HK-2 (cell line): ENCODE measurements at regions not wholly inside any gene's neighbourhood (a gene's known extent, or its start where the extent isn't known, plus 50 kb on each side); places are given as distances from the start of the nearest gene placed in this dataset.
"Not testable (repeated sequence)": the region's sequence is repeated elsewhere in the genome, so short reads cannot be mapped to it uniquely, and the experiment has no call there.

Source experiments
- DNase-seq: peaks from one replicate; pipeline ENCODE4 v3.0.0-alpha.2; 2018; ENCODE audit not compliant: unreplicated experiment

- DNase-seq = no peak
Measured at GRCh38 chr5:17966640-17967402, 332.6 kb downstream of the TAF11L14 start.

GRCh38 chr5:17976404-17976803 is 342.1 kb downstream of the TAF11L14 start:
- no peak for DNase-seq

DNA sequence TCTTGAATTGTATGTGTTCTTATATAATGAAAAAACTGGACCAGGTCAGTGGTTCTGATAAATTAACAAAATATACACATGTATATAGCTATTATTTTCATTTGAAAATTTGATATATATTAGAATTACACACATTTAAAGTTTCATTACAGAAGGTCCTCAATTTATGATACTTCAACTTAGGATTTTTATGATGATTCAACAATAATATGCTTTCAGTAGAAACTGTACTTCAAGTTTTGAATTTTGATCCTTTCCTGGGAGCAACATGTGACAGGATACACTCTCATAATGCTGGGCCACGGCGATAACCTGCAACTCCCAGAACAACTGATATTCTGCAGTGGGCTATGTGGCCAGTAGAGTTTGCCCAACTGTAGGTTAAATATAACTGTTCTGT is 344.7 kb downstream of the TAF11L14 start:
- DNase-seq = no peak

GRCh38 chr5:17982626-17983025 is 348.4 kb downstream of the TAF11L14 start:
- not testable (repeated sequence) for DNase-seq

GRCh38 chr5:17989036-17989435 is 354.8 kb downstream of the TAF11L14 start:
- DNase-seq = no peak

GRCh38 chr5:17989567-17990563 is 355.6 kb downstream of the TAF11L14 start:
- DNase-seq = no peak

GRCh38 chr5:17991775-17992174 is 357.5 kb downstream of the TAF11L14 start:
- no peak for DNase-seq

- no peak for DNase-seq
Measured at GRCh38 chr5:17992291-17992690, 358.0 kb downstream of the TAF11L14 start.

DNA sequence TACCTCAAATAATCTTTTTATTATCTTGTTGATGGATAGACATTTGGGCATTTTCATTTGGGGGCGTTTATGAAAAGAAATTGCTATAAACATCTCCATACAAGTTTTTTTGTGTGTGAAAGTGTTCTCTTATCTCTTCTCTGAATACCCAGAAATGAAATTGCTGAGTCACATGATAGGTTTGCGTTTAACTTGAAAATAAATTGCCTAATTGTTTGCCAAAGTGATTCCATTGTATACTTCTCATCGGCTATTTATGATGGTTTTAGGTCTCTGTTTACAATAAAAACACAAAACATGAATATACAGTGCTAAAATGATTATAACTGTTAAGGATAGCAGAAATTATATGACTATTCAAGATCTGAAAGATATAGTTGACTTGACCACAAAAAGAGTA is 361.7 kb downstream of the TAF11L14 start:
- no peak for DNase-seq

- no peak for DNase-seq
Measured at GRCh38 chr5:17999858-18000257, 365.6 kb downstream of the TAF11L14 start.

DNA sequence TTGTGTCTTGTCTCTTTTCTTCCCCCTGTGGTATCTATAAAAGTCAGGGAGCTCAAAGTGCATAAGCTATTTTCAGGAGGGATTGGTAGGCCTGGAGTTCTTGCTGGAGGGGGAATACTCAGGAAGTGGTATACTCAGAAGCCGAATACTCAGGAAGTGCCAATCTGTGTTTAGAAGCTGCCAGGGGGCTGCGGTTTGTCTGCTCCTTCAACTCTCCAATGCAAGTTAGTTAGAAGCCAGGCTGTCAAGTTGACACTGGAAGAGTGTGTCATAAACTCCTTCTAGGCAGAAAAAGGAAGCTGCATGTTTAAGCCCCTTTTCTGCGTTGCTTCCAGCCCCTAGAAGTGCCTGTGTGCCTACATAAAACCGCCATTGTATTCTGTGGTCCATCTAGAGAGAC is 366.5 kb downstream of the TAF11L14 start:
- no peak for DNase-seq

GRCh38 chr5:18003312-18003711 is 369.1 kb downstream of the TAF11L14 start:
- DNase-seq = no peak

GRCh38 chr5:18003784-18004183 is 369.5 kb downstream of the TAF11L14 start:
- DNase-seq = no peak

DNA sequence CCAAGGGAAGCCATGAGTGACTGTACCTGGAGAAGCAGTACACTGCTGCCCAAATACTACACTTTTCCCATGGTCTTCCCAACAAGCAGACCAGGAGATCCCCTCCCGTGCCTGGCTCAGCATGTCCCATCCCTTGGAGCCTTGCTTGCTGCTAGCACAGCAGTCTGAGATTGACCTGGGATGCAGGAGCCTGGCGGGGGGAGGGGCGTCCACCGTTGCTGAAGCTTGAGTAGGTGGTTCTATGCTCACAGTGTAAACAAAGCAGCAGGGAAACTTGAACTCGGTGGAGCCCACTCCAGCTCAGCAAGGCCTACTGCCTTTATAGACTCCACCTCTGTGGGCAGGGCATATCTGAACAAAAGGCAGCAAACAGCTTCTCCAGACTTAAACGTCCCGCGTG is 372.0 kb downstream of the TAF11L14 start:
- not testable (repeated sequence) for DNase-seq

DNA sequence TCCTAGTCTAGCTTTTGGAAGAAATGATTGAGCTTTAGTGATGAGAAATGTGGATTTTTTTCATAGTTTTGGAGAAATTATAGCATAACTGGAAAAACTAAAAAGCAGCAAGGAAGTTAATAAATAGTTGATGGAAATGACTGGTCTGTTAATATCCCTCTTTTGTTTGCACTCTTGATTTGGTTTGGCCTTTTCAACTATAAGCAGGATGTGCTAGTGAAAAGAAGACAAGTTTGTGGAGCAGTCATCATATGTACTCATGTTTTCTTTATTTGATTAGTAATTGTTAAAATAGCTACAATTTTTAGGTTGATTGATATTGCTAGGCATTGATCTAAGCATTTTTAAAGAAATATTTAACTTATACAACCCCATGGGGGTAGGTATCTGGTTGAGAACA is 374.7 kb downstream of the TAF11L14 start:
- no peak for DNase-seq

- no peak for DNase-seq
Measured at GRCh38 chr5:18010053-18010452, 375.8 kb downstream of the TAF11L14 start.

DNA sequence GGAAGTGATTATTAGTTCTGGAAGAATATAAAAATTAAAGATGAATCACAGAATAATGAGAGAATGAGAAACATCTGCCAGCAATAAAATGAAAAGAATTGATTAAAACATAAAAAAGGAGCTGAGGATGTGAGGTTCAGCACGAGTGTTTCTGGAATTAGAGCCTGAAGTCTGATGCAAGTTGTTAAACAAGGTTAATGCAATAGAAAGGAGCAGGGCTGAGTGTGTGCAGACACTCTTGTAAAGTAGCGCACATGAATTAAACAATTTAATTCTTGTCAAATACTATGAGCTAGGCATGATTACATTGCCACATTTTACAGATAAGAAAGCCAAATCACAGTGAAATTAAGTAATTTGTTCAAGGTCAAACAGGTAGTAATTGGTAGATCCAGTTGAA is 384.2 kb downstream of the TAF11L14 start:
- DNase-seq = no peak

DNA sequence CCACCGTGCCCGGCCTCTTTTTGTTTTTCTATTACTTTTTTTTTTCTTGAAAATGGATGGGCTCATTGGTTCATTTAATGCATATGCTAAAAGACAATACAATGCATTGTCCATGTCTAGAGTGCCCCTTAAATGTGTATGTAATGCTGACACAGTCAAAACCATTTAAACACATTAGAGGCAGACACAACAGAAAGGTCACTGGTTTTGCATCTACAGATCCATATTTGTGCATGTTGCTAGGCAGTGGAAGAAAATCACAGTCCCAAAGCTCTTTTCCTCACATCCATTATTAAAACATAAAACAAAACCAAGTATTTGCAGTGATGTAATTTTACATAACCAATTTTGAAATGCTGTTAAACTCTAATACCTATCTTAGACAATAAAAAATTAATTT is 389.0 kb downstream of the TAF11L14 start:
- no peak for DNase-seq

DNA sequence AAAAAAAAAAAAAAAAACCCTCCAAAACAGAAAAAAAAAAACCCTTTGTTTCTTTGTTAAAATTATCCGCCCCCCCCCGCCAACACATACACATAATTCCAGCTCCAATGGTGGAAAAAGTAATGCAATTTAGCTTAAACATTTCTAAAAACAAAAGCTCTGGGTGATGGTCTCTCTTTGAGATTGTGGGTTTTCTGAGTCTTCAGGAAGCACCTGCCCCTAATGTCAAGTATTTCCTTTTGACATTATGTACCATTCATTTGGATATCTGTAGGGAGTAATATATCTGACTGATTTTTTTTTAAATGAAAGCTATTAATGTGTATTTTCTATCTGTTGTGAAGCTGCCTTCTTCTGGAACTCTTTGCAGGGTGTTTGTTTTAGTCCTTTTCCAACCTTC is 389.7 kb downstream of the TAF11L14 start:
- no peak for DNase-seq

GRCh38 chr5:18024542-18024941 is 390.3 kb downstream of the TAF11L14 start:
- no peak for DNase-seq

DNA sequence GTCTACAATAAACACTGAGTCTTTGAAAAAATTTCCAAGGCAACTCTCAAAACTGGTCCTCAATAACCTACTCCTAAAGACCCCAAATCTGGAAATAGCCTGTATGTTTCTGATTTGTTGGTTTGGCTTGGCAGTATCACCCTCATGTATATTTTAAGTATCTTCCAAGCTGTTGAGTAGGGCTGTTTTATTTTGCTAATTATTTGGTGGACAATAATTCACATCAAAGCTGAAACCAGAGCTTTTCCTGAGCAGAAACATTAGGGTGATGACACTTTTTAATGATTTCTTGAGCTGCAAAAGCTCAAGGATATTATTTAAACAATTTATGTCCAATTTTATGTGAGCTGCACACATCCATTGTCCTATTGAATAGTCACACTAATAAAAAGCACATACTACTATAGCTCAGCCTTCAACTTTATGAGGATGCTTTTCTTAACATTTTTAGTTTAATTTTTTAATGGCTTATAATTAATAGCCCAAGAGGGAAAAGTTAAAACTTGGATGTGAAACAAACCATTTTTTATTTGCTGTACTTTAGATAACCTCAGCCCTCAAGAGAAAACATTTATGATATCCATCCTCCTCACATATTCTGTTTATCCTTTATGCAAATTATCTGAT is 393.1 kb downstream of the TAF11L14 start:
- no peak for DNase-seq

DNA sequence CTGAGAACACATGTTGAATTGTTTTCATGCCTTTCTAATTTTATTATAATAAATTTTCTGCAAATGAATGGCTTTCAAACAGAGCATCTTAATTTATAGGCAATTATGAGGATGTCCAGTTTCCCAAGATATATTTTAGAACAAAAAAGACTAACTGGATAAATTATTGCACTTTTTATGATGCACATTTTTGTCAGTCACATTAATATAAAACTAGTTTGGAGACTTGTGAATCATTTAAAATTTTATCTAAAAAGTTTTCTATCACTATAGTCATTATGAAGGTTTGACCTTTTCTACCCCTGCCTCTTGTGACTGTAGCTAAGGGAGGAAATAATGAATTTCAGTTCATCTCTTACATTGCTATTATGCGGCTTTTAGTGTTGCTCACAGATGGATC is 393.8 kb downstream of the TAF11L14 start:
- no peak for DNase-seq
